Central memory CD8-positive, alpha-beta T cell (primary cell): ENCODE measurements at regions not wholly inside any gene's neighbourhood (a gene's known extent, or its start where the extent isn't known, plus 50 kb on each side); places are given as distances from the start of the nearest gene placed in this dataset.

Experiments
- ATAC-seq: fragments of 150-1000 bp; cut with Tn5 transposase; replicated peaks from 2 replicates; pipeline ENCODE4 v1.10.0; 2022; ENCODE audit warnings: mild to moderate bottlenecking, moderate FRiP score, moderate number of reproducible peaks; ENCODE audit not compliant: poor library complexity, severe bottlenecking; ENCODE audit errors: extremely low read depth
- DNase-seq, 2 donors: peaks; one replicate each; pipeline ENCODE4 v3.0.0; 2021; ENCODE audit warnings: low spot score in 2 of 2
- H3K27ac Mint-ChIP-seq: one replicate; pipeline ENCODE4 v1.8.0; 2022; ENCODE audit warnings: low read depth, mild to moderate bottlenecking, moderate library complexity, mixed read lengths
- H3K27me3 Mint-ChIP-seq: one replicate; pipeline ENCODE4 v1.8.0; 2022; ENCODE audit warnings: mixed read lengths
- H3K36me3 Mint-ChIP-seq: one replicate; pipeline ENCODE4 v1.8.0; 2022; ENCODE audit warnings: mild to moderate bottlenecking, moderate library complexity, mixed read lengths; ENCODE audit not compliant: insufficient read depth
- H3K4me1 Mint-ChIP-seq: one replicate; pipeline ENCODE4 v1.8.0; 2022; ENCODE audit warnings: mixed read lengths
- H3K4me3 Mint-ChIP-seq: one replicate; pipeline ENCODE4 v1.8.0; 2022; ENCODE audit warnings: mild to moderate bottlenecking, moderate library complexity, mixed read lengths
- H3K9me3 Mint-ChIP-seq: one replicate; pipeline ENCODE4 v1.8.0; 2022; ENCODE audit warnings: mixed read lengths

GRCh38 chr14:101332281-101332680 lies 229.0 kb upstream of the DIO3 start:
- ATAC-seq: no peak
- no peak for DNase-seq
- H3K36me3 Mint-ChIP-seq: no peaks in the 10 kb centered on the region
- H3K27me3 Mint-ChIP-seq: peaks cover 79% of the 10 kb centered on the region
- no peak overlapping the region for H3K4me3 Mint-ChIP-seq
- no peaks in the 10 kb centered on the region for H3K9me3 Mint-ChIP-seq
- H3K27ac Mint-ChIP-seq: no peak overlapping the region
- no peaks in the 10 kb centered on the region for H3K4me1 Mint-ChIP-seq

- Mint-ChIP-seq H3K4me1 (no peaks in the 10 kb centered on the region), H3K9me3 (no peaks in the 10 kb centered on the region), H3K4me3 (no peak overlapping the region), H3K27me3 (peaks cover 87% of the 10 kb centered on the region), H3K36me3 (no peaks in the 10 kb centered on the region), H3K27ac (no peak overlapping the region)
- ATAC-seq (no peak), DNase-seq (no peak)
These were observed 227.7 kb upstream of the DIO3 start for GRCh38 chr14:101333335-101334280.

- ATAC-seq (no peak), DNase-seq (no peak)
- Mint-ChIP-seq H3K36me3 (no peaks in the 10 kb centered on the region), H3K9me3 (no peaks in the 10 kb centered on the region), H3K27ac (no peak overlapping the region), H3K27me3 (peaks cover 85% of the 10 kb centered on the region), H3K4me1 (no peaks in the 10 kb centered on the region), H3K4me3 (no peak overlapping the region)
These were observed 226.6 kb upstream of the DIO3 start for GRCh38 chr14:101334656-101335055.

- Mint-ChIP-seq H3K27me3 (peaks cover 85% of the 10 kb centered on the region), H3K4me1 (no peaks in the 10 kb centered on the region), H3K36me3 (no peaks in the 10 kb centered on the region), H3K4me3 (no peak overlapping the region), H3K27ac (no peak overlapping the region), H3K9me3 (no peaks in the 10 kb centered on the region)
- no peak for ATAC-seq
- no peak for DNase-seq
These were observed 226.1 kb upstream of the DIO3 start for GRCh38 chr14:101335061-101335661.

GRCh38 chr14:101336183-101336582 lies 225.1 kb upstream of the DIO3 start:
- Mint-ChIP-seq H3K4me1 (no peaks in the 10 kb centered on the region), H3K4me3 (no peak overlapping the region), H3K9me3 (no peaks in the 10 kb centered on the region), H3K27me3 (peaks cover 82% of the 10 kb centered on the region), H3K27ac (no peak overlapping the region), H3K36me3 (no peaks in the 10 kb centered on the region)
- ATAC-seq (no peak), DNase-seq (no peak)

- Mint-ChIP-seq H3K27me3 (peaks cover 82% of the 10 kb centered on the region), H3K27ac (no peak overlapping the region), H3K9me3 (no peaks in the 10 kb centered on the region), H3K4me1 (no peaks in the 10 kb centered on the region), H3K36me3 (no peaks in the 10 kb centered on the region), H3K4me3 (no peak overlapping the region)
- no peak for ATAC-seq
- no peak for DNase-seq
These were observed 224.2 kb upstream of the DIO3 start for GRCh38 chr14:101337053-101337452.

GRCh38 chr14:101340556-101340955 lies 220.7 kb upstream of the DIO3 start:
- no peak overlapping the region for H3K4me3 Mint-ChIP-seq
- H3K9me3 Mint-ChIP-seq: no peaks in the 10 kb centered on the region
- DNase-seq (no peak), ATAC-seq (no peak)
- no peaks in the 10 kb centered on the region for H3K4me1 Mint-ChIP-seq
- H3K27me3 Mint-ChIP-seq: peaks cover 78% of the 10 kb centered on the region
- H3K27ac Mint-ChIP-seq: no peak overlapping the region
- no peaks in the 10 kb centered on the region for H3K36me3 Mint-ChIP-seq

GRCh38 chr14:101347893-101348777 lies 213.2 kb upstream of the DIO3 start:
- no peak overlapping the region for H3K27ac Mint-ChIP-seq
- DNase-seq (no peak), ATAC-seq (no peak)
- H3K4me3 Mint-ChIP-seq: no peak overlapping the region
- peaks cover 5% of the 10 kb centered on the region for H3K9me3 Mint-ChIP-seq
- no peaks in the 10 kb centered on the region for H3K4me1 Mint-ChIP-seq
- peaks cover 38% of the 10 kb centered on the region for H3K27me3 Mint-ChIP-seq
- H3K36me3 Mint-ChIP-seq: no peaks in the 10 kb centered on the region

- no peaks in the 10 kb centered on the region for H3K36me3 Mint-ChIP-seq
- no peak for ATAC-seq
- peaks cover 11% of the 10 kb centered on the region for H3K9me3 Mint-ChIP-seq
- peaks cover 33% of the 10 kb centered on the region for H3K27me3 Mint-ChIP-seq
- H3K27ac Mint-ChIP-seq: no peak overlapping the region
- H3K4me1 Mint-ChIP-seq: no peaks in the 10 kb centered on the region
- H3K4me3 Mint-ChIP-seq: no peak overlapping the region
- DNase-seq: no peak
These were observed 212.2 kb upstream of the DIO3 start for GRCh38 chr14:101349108-101349507.

GRCh38 chr14:101350021-101350420 lies 211.3 kb upstream of the DIO3 start:
- Mint-ChIP-seq H3K4me3 (no peak overlapping the region), H3K9me3 (peaks cover 15% of the 10 kb centered on the region), H3K36me3 (no peaks in the 10 kb centered on the region), H3K27ac (no peak overlapping the region), H3K27me3 (peaks cover 27% of the 10 kb centered on the region), H3K4me1 (no peaks in the 10 kb centered on the region)
- ATAC-seq: no peak
- DNase-seq: no peak

GRCh38 chr14:101350691-101351090 lies 210.6 kb upstream of the DIO3 start:
- no peaks in the 10 kb centered on the region for H3K36me3 Mint-ChIP-seq

GRCh38 chr14:101351146-101351545 lies 210.1 kb upstream of the DIO3 start:
- no peaks in the 10 kb centered on the region for H3K4me1 Mint-ChIP-seq
- ATAC-seq: no peak
- H3K27me3 Mint-ChIP-seq: peaks cover 36% of the 10 kb centered on the region
- no peaks in the 10 kb centered on the region for H3K36me3 Mint-ChIP-seq
- no peak overlapping the region for H3K27ac Mint-ChIP-seq
- peaks cover 15% of the 10 kb centered on the region for H3K9me3 Mint-ChIP-seq
- no peak for DNase-seq
- no peak overlapping the region for H3K4me3 Mint-ChIP-seq

More at GRCh38 chr14:101350691-101351090, 210.6 kb upstream of the DIO3 start:
- DNase-seq: no peak
- Mint-ChIP-seq H3K4me1 (no peaks in the 10 kb centered on the region), H3K27ac (no peak overlapping the region), H3K27me3 (peaks cover 31% of the 10 kb centered on the region), H3K9me3 (peaks cover 15% of the 10 kb centered on the region), H3K4me3 (no peak overlapping the region)
- ATAC-seq: no peak
